ENCODE measurements at regions not wholly inside any gene's neighbourhood (a gene's known extent, or its start where the extent isn't known, plus 50 kb on each side); places are given as distances from the start of the nearest gene placed in this dataset.
"Not testable (repeated sequence)": the region's sequence is repeated elsewhere in the genome, so short reads cannot be mapped to it uniquely, and the experiment has no call there.

DNA sequence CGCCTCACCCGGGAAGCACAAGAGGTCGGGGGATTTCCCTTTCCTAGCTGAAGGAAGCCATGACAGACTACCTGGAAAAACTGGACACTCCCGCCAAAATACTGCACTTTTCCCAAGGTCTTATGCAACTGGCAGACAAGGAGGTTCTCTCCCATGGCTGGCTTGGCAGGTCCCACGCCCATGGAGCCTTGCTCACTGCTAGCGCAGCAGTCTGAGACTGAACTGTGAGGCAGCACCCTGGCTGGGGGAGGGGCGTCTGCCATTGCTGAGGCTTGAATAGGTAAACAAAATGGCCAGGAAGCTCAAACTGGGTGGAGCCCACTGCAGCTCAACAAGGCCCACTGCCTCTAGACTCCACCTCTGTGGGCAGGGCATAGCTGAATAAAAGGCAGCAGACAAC, 92.1 kb downstream of the C4BPA start:
- DNase-seq (ENCODE audit: low spot score), result not testable (repeated sequence)

- DNase-seq (ENCODE audit: low spot score), result not testable (repeated sequence)
These were observed 97.5 kb downstream of the C4BPA start for GRCh38 chr1:207201534-207201933.

DNA sequence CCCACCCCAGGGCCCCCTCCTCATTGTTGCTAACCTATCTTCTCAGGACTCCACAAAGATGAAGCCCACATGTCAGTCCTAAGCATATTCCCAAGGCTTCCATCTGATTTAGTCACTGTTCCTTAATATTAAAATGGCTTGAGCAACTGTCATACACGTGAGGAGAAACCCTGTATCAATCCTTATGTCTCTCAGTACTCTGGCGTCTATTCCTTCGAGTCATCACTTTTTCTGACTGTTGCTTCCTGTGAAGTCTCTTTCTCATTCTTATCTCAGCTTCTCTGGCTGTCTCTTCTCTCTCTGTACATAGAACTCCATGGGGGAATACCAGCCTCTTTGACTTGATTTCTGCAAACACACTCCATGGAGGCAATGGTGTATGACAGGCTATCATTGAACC, 98.4 kb downstream of the C4BPA start:
- no peak for DNase-seq (ENCODE audit: low spot score)

GRCh38 chr1:207203541-207203940, 99.5 kb downstream of the C4BPA start:
- no peak for DNase-seq (ENCODE audit: low spot score)

- DNase-seq (ENCODE audit: low spot score), result no peak
These were observed 101.6 kb downstream of the C4BPA start for GRCh38 chr1:207205614-207206061.

GRCh38 chr1:207208691-207209090, 104.7 kb downstream of the C4BPA start:
- not testable (repeated sequence) for DNase-seq (ENCODE audit: low spot score)

DNA sequence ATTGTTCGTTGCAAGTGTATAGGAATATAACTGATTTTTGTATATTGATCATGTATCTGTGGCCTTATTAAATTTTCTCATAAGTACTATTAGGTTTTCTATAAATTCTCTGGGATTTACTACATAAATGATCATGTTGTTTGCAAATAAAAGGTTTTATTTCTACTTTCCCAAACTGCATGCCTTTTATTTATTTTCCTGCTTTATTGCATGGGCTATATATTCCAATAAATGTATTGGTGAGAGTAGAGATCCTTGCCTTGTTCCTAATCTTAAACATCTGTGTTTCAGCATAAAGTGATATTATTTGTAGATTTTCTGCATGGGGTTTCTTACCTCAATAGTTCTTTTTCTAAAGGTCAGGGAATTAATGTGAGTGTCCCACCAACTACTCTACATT, 107.0 kb upstream of the CD55 start:
- DNase-seq (ENCODE audit: low spot score), result no peak

GRCh38 chr1:207217778-207218511, 103.5 kb upstream of the CD55 start:
- no peak for DNase-seq (ENCODE audit: low spot score)

- no peak for DNase-seq (ENCODE audit: low spot score)
These were observed 102.7 kb upstream of the CD55 start for GRCh38 chr1:207218512-207219362.

- no peak for DNase-seq (ENCODE audit: low spot score)
These were observed 101.2 kb upstream of the CD55 start for GRCh38 chr1:207219979-207220889.

DNA sequence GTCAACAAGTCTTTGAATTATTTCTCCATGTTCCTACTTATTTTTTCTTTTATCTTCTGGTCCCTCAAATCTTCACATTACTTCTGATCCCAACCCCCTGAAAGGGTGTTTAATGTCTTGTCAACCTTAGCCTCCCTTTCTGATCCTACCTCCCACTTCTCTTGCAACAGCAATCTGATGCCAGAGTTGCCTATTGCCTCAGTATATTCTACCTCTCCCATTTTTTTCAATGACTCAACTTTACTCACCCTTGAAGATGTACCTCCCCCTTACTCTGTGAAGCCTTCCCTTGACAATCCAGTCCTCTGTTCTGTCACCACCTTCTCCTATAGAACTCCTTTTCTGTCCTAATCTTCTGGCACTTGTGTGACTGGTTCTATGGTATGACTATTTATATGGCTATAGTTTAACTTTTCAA, 99.5 kb upstream of the CD55 start:
- DNase-seq (ENCODE audit: low spot score), result no peak

GRCh38 chr1:207223162-207223561, 98.3 kb upstream of the CD55 start:
- DNase-seq (ENCODE audit: low spot score), result no peak

DNA sequence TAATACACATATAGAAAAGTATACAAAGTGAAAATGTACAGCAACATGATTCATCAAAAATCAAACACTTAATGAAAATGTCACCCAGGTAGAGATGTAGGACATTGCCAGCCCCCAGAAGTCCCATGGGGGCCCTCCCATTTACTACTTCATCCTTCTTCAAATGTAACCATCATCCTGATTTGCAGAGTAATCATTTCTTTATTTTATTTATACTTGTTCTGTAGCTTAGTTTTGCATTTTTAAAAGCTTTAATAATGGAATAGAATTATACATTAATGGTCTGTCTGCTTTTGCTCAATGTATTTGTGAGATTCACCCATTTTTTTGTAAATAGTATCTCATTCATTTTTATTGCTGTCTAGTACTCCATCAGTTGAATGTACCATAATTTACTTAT, 96.8 kb upstream of the CD55 start:
- no peak for DNase-seq (ENCODE audit: low spot score)

GRCh38 chr1:207227131-207227630, 94.3 kb upstream of the CD55 start:
- no peak for DNase-seq (ENCODE audit: low spot score)

GRCh38 chr1:207228987-207229386, 92.5 kb upstream of the CD55 start:
- no peak for DNase-seq (ENCODE audit: low spot score)

DNA sequence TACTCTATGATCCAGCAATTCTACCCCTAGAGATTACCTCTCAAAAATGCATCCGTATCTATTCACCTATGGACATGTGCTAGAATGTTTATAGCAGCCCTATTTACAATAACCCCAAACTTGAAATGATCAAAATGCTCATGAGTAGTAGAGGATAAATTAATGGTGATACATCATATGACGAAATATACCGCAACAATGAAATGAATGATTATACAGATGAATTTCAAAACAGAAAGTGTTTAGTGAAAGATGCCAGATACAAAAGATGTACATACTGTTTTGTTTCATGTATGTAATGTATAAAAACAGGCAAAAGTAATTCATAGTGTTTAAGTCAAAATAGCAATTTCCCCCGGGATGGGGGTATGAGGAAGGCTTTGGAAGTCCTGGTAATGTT, 91.0 kb upstream of the CD55 start:
- no peak for DNase-seq (ENCODE audit: low spot score)

DNA sequence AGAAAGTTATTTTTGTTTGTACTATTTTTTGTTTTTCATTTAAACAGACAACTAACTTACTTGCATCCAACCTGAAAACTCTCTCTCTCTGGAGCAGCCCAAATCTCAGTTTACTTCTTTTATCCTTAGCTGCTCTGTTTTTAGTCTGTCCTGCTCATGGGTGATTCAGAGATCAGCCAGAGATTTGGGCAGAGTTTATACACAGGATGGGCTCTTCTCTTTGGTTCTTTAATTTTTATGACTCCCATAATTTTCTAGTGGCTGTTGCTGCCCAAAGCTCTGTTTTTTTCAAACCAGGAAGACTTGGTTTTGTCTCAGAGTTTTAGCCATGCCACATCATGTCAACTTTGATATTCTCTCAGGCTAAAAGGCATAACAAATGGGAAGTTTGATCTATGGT, 86.8 kb upstream of the CD55 start:
- DNase-seq (ENCODE audit: low spot score), result no peak

DNA sequence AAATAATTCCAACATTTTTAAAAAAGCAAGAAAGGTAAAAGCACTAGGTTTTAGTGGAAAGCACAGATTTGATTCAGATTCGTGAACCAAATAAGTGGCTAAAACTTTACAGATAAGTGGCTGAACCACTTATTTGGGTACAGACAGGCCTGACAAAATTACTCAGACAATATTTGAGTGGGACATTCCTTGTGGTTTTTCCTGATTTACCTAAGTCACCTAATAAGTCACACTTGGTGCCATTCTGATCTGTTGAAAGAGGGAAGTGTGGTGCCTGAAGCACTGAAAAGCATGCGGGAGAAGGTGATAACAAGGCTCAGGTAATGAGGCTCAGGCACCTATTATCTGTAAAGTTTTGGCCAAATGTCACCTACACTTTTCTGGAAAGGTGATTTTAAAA, 81.6 kb upstream of the CD55 start:
- DNase-seq (ENCODE audit: low spot score), result no peak

- DNase-seq (ENCODE audit: low spot score), result no peak
These were observed 81.0 kb upstream of the CD55 start for GRCh38 chr1:207240325-207241101.

DNA sequence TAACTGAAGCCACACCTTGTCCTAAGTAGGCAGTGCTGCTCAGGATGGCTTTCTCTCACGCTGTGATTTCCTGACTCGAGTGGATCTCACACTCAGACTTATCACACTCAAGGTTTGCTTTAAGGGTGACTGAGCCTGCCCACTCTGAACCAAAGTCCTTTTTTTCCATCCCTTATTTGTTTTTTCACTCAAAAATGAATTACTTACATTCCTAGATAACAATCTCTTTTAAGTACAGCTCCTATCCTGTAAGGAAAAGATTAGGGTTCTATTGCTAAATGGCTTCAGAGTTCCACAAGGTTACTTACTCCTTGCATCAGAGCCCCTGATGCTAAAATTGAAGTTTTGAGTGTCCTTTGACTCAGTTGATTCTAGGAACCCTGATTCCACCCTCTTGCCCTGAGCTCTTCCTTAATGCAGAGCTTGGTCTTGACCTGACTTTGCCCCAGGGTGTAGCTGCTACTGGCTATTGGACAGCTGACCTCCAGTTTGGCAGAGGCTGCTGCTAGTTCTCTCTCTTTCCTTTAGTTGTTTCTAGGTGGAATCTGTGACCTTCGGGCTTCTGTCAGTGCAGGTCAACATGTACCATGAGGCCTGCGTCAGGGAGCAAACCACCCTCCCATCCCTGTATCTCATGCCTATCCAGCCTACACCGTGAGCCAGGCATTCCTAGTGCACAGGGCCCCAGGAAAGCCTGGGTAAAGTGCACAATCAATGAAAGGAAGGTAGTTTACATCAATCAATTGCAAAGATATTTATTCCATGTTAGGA, 80.1 kb upstream of the CD55 start:
- no peak for DNase-seq (ENCODE audit: low spot score)
